Testis (tissue), 2 donors: ENCODE measurements at regions not wholly inside any gene's neighbourhood (a gene's known extent, or its start where the extent isn't known, plus 50 kb on each side); places are given as distances from the start of the nearest gene placed in this dataset.

Source experiments
- POLR2A ChIP-seq: fragments of 450-650 bp; IDR thresholded peaks from one replicate; pipeline ENCODE4 v1.6.1; 2017; ENCODE audit warnings: antibody characterized with exemption, mild to moderate bottlenecking, moderate library complexity
- TF ChIP-seq, protein P1 (sequence below), 3 experiments: fragments of 450-650 bp in 2 of 3; fragments of 200-600 bp in 1 of 3; sonication (generic) in 1 of 3; IDR thresholded peaks; one replicate each; pipeline ENCODE4 v1.5.1; 2016 to 2019; ENCODE audit warnings: antibody characterized with exemption in 3 of 3, mild to moderate bottlenecking in 2 of 3, moderate library complexity in 1 of 3

DNA sequence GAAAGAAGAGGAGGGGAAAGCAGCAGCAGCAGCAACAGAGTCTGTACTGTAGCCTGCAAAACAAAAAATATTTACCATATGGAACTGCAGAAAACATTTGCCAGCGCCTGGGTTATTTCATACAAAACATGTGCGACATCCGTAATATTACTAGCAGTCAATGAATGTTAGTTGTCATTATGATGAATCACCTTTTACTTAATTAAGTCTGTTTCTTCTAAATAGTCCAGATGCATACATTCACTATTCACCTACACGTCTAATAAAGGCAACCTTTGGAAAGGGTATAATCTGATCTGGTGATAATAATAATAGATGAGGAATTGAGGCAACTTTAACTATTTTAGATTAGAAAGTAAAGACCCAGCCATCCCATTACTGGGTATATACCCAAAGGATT is 426.3 kb upstream of the ST6GAL2 start:
- TF ChIP-seq, protein P1, sequence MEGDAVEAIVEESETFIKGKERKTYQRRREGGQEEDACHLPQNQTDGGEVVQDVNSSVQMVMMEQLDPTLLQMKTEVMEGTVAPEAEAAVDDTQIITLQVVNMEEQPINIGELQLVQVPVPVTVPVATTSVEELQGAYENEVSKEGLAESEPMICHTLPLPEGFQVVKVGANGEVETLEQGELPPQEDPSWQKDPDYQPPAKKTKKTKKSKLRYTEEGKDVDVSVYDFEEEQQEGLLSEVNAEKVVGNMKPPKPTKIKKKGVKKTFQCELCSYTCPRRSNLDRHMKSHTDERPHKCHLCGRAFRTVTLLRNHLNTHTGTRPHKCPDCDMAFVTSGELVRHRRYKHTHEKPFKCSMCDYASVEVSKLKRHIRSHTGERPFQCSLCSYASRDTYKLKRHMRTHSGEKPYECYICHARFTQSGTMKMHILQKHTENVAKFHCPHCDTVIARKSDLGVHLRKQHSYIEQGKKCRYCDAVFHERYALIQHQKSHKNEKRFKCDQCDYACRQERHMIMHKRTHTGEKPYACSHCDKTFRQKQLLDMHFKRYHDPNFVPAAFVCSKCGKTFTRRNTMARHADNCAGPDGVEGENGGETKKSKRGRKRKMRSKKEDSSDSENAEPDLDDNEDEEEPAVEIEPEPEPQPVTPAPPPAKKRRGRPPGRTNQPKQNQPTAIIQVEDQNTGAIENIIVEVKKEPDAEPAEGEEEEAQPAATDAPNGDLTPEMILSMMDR (IDR thresholded peaks at IDR 0.05) = no peak
- no peak for TF ChIP-seq POLR2A
